Inferior parietal cortex (tissue), 1 donor: ENCODE measurements at regions not wholly inside any gene's neighbourhood (a gene's known extent, or its start where the extent isn't known, plus 50 kb on each side); places are given as distances from the start of the nearest gene placed in this dataset.

Source experiments
- DNase-seq: peaks from one replicate; pipeline ENCODE4 v3.0.0-alpha.2; 2016; ENCODE audit errors: extremely low spot score

DNA sequence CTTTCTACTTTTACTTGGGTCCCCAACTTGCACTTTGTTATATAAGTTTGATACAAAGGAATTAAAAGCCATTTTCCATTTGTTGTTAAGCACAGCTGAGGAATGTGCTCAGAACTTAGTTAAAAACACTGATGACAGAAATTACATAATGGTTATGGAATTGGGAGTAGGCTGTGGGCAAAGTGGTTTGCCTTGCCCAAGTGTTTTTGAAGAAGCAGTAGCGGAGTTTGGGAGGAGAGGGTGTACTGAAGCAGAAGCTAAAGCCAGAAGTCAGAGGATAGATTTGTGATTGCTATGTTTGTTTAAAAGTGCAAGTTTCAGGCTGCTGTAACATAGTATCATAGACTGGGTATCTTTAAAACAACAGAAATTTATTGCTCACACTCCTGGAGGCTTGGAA is 391.8 kb downstream of the DUSP10 start:
- no peak for DNase-seq

DNA sequence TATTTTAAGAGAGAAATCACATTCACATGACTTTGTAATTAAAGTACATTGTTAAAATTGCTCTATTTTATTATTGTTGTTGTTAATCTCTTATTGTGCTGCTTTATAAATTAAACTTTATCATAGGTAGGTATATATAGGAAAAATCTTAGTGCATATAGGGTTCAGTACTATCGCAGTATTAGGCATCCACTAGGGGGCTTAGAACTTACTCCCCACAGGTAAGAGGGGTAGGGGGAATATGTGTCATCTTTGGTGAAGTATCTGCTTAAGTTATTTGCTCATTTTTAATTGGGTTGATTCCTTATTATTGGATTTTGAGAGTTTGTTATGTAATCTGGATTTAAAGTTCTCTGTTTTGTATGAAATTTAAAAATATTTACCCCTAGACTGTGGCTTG is 385.2 kb downstream of the DUSP10 start:
- no peak for DNase-seq

DNA sequence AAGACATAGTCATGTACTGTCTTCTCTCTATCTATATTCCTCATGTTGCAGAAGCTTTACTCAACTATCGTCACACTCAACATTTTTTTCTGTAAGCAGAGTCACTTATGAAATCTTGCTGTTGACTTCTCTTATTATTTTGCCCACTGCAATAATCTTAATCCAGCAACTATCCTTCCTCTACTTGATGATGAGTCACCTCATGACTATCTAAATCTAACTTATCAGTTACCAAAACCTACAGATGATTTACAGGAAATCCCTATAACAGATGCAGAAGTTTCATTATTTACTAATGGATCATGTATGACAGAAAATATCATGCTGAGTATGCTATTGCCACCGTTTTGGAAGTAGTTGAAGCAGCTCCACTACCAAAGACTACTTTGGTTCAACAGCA is 378.9 kb downstream of the DUSP10 start:
- DNase-seq: no peak

DNA sequence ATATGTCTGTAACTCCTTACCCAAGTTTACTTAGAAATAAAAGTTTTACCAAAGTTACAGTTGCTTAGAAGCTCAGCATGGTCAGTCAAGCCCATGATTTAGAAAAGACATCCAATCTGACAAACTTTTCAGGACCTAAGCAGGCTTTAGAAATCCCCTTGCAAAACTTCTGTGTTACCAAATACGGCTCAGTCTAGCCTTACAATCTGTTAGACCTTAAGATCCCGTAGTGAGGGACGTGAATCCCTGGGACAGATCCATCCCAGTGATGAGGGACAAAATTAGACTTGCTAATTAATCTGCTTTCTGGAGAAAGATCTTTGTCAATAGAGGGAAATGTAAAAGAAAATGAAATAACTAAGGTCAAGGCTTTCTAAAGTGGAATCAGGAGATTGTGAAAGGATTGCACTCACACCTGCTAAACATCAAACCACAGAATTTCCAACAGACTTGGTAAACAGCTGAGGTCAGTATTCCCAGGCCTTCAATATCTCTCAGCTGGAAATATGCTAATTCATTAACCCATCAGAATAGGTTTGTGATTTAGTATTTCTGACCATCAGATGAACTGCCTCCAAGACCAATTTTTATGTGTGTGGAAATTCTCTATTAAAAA is 375.3 kb downstream of the DUSP10 start:
- DNase-seq: no peak

DNA sequence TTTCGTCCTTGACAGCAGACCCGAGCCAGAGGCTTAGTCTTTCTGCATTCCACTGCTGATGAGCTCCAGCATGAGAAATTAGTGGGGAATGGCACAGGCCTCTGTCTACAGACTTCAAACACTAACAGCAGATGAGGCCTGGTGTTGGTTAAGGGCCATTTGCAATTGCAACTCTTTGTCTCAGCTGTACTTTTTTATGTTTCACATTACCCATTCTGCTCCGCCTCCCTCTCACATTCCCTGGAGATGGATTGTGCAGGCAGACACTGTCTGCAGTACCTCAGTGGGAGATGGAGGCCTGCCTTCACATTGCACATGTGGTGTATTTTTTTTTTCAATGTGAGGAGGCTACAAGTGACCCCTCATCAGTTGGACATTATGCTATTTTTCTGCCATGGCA is 370.2 kb downstream of the DUSP10 start:
- DNase-seq: no peak

DNA sequence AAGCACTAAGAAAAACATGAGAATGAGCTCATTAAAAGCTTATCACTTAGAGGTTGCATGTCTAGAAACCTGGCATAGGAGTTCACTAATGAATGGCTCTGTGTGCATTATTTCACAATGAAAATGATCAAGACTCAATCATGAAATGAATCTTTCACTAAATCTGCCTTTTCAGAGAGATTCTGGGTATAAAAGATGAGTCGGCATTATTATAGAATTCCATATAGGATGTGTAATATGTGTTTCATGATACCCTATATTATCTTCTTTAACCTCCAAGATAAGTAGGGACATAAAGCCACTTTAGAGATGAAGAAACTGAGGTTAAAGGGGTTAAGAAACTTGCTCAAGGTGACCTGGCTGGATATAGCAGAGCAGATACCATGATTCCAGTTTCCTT is 368.1 kb downstream of the DUSP10 start:
- DNase-seq: no peak

DNA sequence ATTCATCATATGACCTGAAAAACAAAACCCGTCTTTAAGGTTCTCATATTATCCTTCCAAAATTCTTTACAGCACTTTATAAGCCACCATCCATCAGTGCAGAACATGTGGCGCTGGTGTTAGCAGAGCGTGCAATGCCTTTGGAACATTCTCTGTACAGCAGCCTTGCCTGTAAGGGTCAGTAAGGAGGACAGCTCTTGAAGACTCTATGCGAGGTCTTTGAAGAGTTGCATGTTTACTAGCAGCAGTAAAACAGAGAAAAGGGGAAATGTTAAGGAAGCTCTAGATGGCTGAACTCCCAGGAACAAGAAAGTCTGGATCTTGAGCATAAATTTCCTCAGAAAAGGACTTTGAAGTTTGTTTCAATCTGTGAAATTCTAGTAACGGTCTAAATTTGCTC is 365.6 kb downstream of the DUSP10 start:
- no peak for DNase-seq

DNA sequence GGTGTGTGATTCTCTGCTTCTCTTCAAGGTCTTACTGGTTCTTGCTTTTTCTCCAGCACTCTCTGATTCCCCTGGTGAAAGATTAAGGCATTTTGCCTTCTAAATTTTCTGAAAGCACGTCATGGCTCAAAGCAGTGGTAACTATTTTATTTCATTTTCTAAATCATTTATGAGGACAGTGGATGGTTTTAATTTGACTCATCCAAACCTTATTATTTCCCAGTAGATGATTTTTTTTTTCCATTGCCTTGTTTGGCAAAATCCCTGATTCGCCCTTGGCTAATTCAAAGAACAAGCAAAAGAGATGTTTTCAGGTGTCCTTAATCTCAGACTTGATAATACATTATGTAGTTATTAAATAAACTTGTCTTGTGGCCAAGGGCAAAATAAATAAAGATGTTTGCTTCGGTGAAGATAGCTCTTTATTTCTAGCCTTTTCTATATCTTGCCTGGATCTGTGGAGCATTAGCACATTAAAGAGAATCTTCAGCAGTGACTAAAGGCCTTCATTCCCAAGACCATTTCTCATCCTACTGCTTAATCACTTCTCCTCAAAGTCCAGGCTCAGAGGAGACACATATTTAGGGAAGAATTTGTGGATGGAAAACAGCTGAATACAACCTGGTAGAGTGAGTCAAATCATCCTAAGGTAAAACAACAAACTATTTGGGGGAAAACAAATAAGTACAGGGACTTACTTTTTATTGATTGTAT is 359.8 kb downstream of the DUSP10 start:
- no peak for DNase-seq

DNA sequence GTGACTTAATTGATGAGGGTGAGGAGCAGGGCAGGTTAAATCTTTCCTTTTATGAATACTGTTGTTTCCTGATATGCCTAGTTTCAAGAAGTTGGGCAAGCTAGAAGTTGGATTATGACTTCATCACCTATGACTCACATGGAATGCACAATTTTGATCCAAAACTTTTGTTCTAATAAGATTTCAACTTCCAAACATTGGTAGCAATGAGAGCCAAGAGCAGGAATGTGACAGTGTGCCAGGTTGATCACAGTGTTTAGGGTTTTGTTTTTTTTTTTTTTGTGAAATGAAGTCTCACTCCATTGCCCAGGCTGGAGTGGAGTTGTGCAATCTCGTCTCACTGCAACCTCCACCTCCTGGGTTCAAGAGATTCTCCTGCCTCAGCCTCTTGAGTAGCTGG is 349.4 kb downstream of the DUSP10 start:
- DNase-seq: no peak

DNA sequence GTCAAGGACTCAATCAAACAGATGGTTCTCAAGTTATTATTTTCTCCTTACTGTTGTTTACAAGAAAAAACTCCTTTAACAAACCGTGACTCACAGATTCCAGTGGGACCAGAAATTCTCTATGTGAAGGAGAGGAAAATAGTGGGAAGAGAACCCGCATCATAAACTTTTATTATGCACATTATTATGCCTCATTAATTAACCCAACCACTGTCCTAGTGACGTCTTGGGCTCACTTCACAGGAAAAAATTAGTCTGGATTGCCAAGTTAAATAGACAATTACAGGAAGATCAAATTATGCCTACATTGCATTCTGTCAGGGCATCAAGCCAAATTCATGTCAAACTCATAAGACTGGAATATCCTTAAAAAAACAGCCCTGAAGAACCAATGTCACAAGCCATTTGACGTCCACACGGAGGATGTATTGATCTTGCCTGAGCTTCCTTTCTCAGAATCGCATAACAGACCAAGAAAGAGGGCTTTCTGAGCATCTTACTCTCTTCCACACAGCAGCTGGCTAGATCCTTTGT is 347.8 kb downstream of the DUSP10 start:
- no peak for DNase-seq

DNA sequence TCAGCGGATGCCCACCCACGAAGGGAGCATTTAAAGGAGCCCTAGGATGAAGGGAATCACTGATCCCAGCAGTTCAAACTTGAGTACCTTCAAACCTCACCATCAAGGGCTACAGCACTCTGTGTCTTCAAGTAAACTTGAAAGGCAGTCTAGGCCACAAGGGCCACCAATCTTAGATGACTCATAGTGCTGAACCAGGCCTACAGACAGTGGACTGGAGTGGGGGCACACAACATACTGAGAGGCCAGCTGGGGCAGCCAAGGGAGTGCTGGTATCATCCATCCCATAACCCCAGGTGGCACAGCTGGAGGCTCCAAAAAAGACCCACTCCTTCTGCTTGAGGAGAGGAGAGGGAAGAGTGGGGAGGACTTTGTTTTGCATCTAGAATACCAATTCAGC is 345.4 kb downstream of the DUSP10 start:
- no peak for DNase-seq

DNA sequence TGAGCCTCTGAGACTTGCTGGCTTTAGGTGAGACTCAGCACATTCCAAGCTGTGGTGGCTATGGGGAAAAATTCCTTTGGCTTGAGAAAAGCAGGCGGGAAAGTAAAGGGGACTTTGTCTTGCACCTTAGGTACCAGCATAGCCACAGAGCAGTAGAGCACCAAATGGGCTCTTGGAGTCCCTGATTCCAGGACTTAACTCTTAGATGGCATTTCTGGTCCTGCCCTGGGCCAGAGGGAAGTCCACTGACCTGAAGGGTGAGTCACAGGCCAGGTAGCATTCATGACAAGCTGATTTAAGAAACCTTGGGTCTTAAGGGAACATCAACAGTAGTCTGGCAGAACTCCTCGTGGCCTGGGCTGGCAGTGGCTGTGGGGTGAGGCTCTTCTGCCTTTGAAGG is 344.7 kb downstream of the DUSP10 start:
- no peak for DNase-seq

DNA sequence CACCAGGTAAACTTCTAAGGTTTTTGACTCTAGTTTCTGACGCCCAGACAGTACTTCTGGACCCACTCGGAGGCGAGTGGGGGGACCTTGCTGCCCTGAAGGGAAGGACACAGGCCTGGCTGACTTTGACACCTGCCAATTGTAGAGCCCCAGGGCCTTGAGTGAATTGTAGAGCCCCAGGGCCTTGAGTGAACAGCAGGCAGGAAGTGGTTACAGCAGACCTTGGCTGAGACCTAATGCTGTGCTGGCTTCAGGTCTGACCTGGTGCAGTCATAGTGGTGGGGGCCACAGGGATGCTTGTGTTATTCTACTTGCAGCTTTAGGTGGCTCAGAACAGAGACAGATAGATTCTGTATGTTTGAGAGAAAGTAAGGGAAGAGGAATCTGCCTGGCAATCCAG is 344.3 kb downstream of the DUSP10 start:
- no peak for DNase-seq

DNA sequence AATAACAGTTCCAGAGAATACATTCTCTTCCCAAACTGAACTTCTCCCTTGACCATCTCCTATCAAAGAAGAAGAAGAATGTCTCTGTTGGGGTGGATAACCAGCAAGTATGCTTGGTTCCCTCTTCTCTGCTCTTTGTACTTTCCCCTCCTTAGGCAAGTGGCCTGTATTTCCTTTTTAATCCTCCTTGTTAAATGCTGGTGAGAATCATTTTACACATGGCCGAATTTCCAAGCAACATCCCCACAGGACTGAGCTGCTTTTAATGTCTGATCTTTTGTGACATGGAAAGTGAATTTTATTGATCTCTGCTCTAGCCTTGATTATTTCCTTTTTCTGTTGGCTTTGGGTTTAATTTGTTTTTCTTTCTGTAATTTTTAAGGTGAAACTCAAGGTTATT is 336.7 kb downstream of the DUSP10 start:
- no peak for DNase-seq

DNA sequence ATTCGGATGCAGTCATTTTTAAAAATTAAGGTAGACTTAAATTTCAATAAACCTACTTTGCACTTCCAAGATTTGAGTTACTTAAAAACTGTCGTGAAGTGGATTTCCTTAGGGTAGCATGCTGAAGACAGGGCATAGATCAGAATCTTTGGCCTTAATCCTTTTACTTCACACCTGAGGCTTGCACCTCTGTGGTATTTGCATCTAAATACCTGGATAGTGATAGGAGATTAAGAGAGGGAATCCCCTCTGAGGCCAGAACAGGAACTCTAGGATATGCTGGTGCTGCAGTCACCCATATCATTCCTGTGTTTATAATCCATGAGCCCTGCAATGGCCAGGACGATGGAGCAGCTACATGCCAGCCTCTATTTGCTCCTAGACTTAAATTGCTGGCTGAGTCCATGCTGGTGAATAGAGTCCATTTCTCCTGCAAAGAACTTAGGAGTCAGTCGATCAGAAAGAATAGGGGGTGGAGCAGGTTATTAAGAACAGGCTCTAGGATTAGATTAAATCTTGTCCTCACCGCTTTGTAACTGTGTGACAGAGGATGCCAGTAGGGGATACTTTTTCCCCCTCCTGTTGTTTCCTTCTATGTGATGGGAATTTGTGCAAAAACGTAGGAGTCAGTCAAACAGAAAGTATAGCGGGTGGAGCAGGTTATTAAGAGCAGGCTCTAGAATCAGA is 333.6 kb downstream of the DUSP10 start:
- no peak for DNase-seq

DNA sequence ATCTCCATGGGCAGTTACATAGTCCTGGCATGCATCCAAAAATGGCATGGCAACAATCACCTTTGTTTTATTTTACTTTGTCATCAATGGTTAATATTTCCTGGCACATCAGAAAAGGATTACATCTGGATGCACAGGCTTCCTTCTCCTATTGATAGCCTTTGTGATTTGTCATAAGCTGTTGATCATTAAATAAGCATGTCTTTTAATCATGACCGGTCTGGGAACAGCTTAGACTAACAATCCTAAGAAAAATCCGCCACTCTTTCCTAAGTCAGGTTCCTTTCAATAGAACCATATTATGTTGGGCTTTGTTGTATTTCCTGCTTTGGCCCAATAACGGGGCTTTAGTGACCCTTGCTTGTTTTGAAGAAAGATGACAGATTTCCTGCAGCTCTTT is 330.6 kb downstream of the DUSP10 start:
- DNase-seq: no peak

DNA sequence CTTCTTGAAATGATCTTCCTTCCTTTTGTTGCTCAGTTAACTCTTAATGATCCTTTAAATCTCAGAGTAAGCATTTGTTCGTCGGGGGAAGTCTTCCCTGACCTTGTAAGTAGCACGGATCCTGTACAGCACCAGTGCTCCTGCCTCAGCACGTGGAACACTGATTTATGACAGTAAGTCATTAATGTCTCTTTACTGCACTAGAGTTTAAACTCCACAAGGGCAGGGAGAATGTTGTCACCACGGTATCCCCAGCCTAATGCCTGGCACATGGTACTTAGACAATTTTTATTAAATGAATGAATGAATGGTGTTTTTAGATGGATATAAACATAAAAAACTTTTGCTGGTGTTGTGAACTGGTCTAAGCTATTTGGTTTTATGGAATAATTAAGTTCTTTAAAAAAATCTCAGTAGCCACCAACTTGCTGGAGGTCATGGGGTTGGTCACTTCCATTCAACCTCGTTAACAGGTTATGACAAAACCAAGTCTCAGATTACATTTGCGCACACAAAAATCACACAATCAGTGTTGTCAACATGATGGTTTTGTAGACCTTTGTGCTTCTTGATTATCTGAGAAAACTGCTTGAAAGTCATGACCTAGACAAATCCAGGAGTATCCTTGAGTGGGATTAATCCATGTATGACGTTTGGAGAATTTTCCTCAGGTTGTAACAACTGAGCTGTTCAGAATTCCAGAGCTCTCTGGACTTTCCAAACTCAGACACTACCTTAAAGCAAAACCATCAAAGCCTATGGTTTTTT is 326.9 kb downstream of the DUSP10 start:
- no peak for DNase-seq

DNA sequence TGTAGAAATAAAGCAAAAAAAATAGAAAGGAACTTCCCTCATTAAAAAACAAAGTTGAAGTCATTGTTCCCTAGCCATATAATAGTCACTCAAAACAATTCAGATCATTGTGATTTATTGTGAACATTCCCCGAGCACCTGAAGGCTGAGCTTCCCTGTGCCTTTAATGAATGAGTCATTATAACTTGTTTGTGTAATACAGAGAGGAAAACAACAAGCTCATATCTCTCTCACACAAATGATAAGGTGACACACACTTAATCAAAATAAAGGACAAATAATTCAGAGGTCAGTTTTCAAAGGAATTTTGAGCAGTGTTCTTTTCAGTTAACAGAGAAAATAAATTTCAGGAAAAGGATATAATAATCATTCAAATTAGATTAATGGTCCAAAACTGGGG is 326.2 kb downstream of the DUSP10 start:
- no peak for DNase-seq

DNA sequence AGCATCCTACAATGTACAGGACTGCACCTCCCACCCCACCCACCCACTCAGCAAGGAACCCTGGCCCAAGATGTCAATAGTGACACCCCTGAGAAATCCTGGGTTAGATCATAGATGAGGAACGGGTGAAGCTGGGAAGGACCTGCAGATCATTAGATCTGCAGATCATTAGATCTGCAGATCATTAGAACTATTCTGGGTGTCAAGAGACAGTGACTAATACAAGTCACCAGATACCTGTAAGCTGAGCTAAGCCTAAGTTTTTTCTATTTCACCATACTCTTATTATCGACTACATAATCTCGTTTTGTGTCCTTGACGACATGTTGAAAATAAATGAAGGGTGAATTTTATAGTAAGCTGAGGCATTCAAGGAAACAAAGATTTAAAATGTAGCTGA is 325.7 kb downstream of the DUSP10 start:
- no peak for DNase-seq

DNA sequence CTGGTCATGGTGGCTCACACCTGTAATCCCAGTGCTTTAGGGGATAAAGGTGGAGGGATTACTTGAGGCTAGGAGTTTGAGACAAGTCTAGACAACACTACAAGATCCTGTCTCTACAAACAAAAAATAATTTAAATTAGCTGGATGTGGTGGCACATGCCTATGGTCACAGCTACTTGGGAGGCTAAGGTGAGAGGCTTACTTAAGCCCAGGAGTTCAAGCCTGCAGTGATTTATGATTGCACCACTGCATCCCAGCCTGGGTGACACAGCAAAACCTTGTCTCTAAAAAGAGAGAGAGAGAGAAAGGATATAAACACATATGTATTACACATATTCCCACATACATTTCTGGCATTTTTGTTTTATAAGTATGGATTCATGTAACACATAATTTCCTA is 325.2 kb downstream of the DUSP10 start:
- no peak for DNase-seq

DNA sequence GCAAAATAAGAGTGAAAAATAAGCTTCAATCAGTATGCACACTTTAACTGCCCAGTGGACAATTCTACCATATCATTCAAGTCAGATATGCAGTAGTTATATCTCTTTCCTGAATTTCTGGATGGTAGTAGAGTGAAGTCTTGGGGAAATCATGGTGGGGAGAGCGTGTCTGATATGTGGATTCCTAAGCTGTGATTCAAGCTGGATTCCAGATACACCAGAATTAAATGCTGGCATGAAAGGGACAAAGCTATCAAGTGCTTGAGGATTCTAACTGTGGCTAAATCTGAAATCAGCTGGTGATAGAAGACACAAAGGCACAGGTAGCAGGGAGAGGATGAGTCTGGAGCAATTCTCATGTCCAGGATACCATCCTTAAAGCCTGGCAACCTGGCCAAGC is 323.5 kb downstream of the DUSP10 start:
- DNase-seq: no peak

DNA sequence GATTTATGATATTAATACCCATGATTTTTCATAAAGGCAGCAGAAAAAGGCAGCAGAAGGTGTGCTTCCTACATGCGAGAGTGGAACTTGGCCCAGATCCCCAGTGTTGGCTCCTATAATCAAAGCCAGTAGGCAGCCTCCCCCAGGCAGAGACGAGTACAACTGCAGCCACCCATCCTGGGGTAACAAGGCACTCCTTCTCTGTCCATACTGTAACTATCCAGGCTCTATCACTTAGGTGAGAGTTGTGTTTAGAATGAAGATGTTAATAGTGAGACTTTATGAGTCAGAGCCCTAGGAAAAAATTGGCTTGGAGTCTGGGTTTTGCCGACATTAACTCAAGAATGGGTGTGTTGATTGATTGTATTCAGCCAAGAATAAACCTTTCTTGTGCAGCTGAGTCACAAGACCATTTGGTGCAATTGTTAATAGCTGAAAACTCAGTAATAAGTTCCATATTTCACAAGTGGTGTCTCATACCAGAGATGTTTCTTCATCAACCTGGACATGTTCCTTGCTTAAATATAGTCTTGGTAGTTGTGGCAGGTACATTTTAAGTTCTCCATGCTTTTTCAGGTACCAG is 322.3 kb downstream of the DUSP10 start:
- no peak for DNase-seq
